Ishikawa (cell line): ENCODE measurements at regions not wholly inside any gene's neighbourhood (a gene's known extent, or its start where the extent isn't known, plus 50 kb on each side); places are given as distances from the start of the nearest gene placed in this dataset.

Experiments used
- CEBPB ChIP-seq: IDR thresholded peaks from 2 replicates; pipeline ENCODE4 v1.6.1; 2012
- CREB1 ChIP-seq: IDR thresholded peaks from 2 replicates; pipeline ENCODE4 v1.6.1; 2012; ENCODE audit warnings: low read depth
- EGR1 ChIP-seq: IDR thresholded peaks from 2 replicates; pipeline ENCODE4 v1.6.1; 2012
- EP300 ChIP-seq: IDR thresholded peaks from 2 replicates; pipeline ENCODE4 v1.6.1; 2012; ENCODE audit warnings: borderline replicate concordance
- FOXM1 ChIP-seq: IDR thresholded peaks from 2 replicates; pipeline ENCODE4 v1.6.1; 2012; ENCODE audit warnings: low read depth, borderline replicate concordance
- NFIC ChIP-seq: IDR thresholded peaks from 2 replicates; pipeline ENCODE4 v1.6.1; 2012
- RAD21 ChIP-seq: IDR thresholded peaks from 2 replicates; pipeline ENCODE4 v1.6.1; 2012; ENCODE audit warnings: low read depth
- REST ChIP-seq: IDR thresholded peaks from 2 replicates; pipeline ENCODE4 v1.6.1; 2012; ENCODE audit warnings: low read depth, mild to moderate bottlenecking
- TAF1 ChIP-seq: IDR thresholded peaks from 2 replicates; pipeline ENCODE4 v1.6.1; 2012; ENCODE audit warnings: low read depth, mild to moderate bottlenecking
- TCF12 ChIP-seq: IDR thresholded peaks from 2 replicates; pipeline ENCODE4 v1.6.1; 2012; ENCODE audit warnings: low read depth
- TEAD4 ChIP-seq: IDR thresholded peaks from 2 replicates; pipeline ENCODE4 v1.6.1; 2012
- YY1 ChIP-seq: IDR thresholded peaks from 2 replicates; pipeline ENCODE4 v1.6.1; 2012; ENCODE audit warnings: low read depth
- ZBTB7A ChIP-seq: IDR thresholded peaks from 2 replicates; pipeline ENCODE4 v1.6.1; 2012; ENCODE audit warnings: low read depth
- TF ChIP-seq, protein P1 (sequence below): IDR thresholded peaks from 2 replicates; pipeline ENCODE4 v1.6.1; 2012
- TF ChIP-seq, protein P2 (sequence below): IDR thresholded peaks from 2 replicates; pipeline ENCODE4 v1.6.1; 2012

DNA sequence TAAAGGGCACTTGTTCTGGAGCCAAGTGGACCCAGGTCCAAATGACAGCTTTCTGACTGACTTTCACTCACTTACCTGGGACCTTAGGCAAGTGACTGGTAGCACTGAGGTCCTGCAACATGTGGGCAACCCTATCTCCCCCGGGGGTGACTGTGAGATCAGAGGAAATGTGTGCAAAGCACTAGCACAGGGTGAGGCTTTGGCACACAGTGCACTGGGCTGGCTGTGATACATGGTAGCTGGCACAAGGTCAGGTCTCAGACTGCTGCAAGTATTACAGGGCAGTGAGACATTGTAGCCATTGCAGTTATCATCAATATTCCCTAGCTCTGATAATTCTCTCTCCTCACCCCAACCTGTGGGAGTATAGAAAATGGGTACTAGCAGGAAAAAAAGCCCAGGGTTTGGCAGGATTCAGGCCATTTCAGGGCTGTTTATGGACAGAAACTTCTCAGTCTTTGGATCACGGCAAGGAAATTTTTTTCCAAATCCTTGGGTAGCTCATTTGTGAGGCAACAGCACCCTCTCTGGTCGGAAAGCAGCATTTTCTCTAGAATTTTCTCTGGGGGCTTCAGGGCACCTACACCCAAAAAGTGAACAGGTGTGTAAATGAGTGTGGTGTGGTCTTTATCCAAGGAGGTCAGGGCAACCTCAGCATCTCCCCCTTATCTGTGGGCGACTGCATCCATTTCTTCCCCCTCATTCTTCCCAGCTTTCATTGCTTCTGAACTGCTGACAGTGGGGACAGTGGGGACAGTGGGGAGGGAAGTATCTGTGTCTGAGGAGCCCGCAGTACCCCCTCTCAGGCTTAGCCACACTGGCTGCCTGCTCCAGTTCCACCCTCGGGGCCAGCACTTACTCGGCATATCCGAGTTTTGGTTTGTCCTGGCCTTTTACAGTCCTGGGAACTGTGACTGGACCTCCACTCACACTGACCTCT is 148.7 kb upstream of the PHACTR3 start:
- no peak for TF ChIP-seq FOXM1
- peak; percentile 57 for TF ChIP-seq RAD21

DNA sequence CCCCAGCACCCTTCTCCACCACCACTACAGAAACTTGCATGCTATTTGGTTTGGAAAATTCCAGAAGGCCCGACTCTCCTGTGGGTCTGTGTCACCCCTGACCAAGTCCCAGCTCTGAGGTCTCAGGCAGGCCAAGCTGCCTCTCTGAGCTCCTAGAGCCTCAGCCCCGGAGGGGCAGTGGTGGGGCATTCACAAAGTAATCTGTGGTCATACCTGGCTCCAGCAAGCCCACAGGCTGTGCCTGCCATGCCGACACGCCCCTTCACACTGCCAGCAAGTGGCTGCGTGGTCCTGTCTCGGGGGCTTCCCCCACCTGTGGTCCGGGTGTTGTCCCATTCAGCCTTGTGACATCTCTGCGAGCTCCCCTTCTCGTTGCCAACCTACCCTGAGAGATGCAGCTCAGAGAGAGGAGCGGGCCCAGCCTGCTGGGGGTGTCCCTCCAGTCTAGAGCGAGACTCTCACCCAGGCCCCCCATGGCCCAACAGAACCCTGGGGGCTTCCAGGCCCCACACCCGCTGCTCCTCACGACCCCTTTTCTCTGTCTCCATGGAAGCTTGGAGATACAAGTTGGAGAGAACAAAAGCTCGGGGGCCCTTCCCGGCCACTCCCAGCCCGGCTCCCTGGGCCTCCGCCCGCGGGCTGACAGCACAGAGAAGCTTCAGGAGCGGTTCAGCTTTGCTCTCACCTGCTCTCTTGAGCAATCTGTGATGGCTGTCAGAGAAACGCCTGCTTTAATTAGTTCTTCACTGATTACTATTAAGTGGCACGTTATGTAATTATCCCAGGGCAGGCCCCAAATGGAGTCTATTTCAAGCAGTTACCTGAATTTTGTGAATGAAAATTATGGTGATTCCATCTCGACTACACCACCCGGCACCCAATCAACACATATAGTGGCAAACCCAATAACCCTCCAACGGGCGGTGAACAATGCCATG is 147.7 kb upstream of the PHACTR3 start:
- no peak for TF ChIP-seq REST
- TF ChIP-seq, protein P1, sequence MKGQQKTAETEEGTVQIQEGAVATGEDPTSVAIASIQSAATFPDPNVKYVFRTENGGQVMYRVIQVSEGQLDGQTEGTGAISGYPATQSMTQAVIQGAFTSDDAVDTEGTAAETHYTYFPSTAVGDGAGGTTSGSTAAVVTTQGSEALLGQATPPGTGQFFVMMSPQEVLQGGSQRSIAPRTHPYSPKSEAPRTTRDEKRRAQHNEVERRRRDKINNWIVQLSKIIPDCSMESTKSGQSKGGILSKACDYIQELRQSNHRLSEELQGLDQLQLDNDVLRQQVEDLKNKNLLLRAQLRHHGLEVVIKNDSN: no peak
- TF ChIP-seq TAF1: no peak
- TF ChIP-seq CEBPB: no peak

- TF ChIP-seq YY1 (no peak), NFIC (no peak), ZBTB7A (no peak), RAD21 (no peak), EP300 (no peak), REST (no peak)
Observed at GRCh38 chr20:59458645-59459044, 145.7 kb upstream of the PHACTR3 start.

DNA sequence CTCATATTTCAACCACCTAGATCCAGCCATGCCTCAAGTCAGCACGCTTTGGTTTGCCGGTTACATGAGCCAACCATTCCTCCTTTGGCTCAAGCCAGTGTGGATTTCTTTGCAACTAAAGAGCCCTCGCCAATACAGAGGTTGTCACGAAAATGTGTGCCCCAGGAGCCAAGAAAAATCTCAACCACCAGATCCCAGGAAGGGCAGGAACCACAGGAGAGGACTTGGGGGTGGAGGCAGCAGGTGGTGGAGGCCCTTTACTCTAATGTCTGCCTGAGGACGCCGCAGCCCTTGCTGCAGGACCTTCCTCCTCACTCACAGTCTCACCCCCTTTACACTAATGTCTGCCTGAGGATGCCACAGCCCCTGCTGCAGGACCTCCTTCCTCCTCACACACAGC is 144.8 kb upstream of the PHACTR3 start:
- TF ChIP-seq FOXM1 (no peak), TAF1 (no peak), CREB1 (no peak), NFIC (no peak), TEAD4 (no peak), CEBPB (no peak), RAD21 (no peak)
- TF ChIP-seq, protein P1: no peak
- TF ChIP-seq, protein P2, sequence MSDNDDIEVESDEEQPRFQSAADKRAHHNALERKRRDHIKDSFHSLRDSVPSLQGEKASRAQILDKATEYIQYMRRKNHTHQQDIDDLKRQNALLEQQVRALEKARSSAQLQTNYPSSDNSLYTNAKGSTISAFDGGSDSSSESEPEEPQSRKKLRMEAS: no peak

- TF ChIP-seq YY1 (no peak), FOXM1 (no peak), TEAD4 (no peak), CEBPB (no peak), EP300 (no peak), TCF12 (no peak), RAD21 (no peak), NFIC (no peak), REST (no peak), EGR1 (no peak), ZBTB7A (no peak), CREB1 (no peak)
- TF ChIP-seq, protein P1: no peak
- TF ChIP-seq, protein P2: no peak
Observed at GRCh38 chr20:59460352-59460751, 144.0 kb upstream of the PHACTR3 start.
